CD14-positive monocyte (primary cell): ENCODE measurements at regions not wholly inside any gene's neighbourhood (a gene's known extent, or its start where the extent isn't known, plus 50 kb on each side); places are given as distances from the start of the nearest gene placed in this dataset.

ENCODE experiments used
- DNase-seq, 3 donors: peaks; one replicate each; pipeline ENCODE4 v3.0.0-alpha.2; 2011 to 2022
- H2AFZ ChIP-seq: 2 replicates; pipeline ENCODE4 v1.6.0; 2012; ENCODE audit warnings: mild to moderate bottlenecking, low read depth, low read length, inconsistent platforms; ENCODE audit not compliant: insufficient read depth, poor library complexity, severe bottlenecking
- H3K27ac ChIP-seq, 2 donors: 1 replicate in 1 of 2; 2 replicates in 1 of 2; pipeline ENCODE4 v1.5.1; 2012 to 2013; ENCODE audit warnings: low read length in 2 of 2, control low read depth in 1 of 2, inconsistent platforms in 1 of 2, low read depth in 1 of 2, mild to moderate bottlenecking in 1 of 2
- H3K27me3 ChIP-seq, 2 donors: one replicate each; pipeline versions ENCODE4 v1.6.0 to v1.6.1; 2011 to 2013; ENCODE audit warnings: low read length in 2 of 2; ENCODE audit not compliant: control insufficient read depth in 2 of 2, insufficient read depth in 2 of 2
- H3K36me3 ChIP-seq, 2 donors: replicated peaks in 1 of 2; 1 replicate in 1 of 2; 2 replicates in 1 of 2; pipeline versions ENCODE4 v1.5.1 to v1.6.1; 2012 to 2013; ENCODE audit warnings: low read length in 2 of 2, control low read depth in 1 of 2, inconsistent platforms in 1 of 2, mild to moderate bottlenecking in 1 of 2; ENCODE audit not compliant: insufficient read depth in 2 of 2, control insufficient read depth in 1 of 2
- H3K4me1 ChIP-seq, 2 donors: 1 replicate in 1 of 2; 2 replicates in 1 of 2; pipeline versions ENCODE4 v1.5.1 to v1.6.1; 2012 to 2013; ENCODE audit warnings: low read length in 2 of 2, control low read depth in 1 of 2, inconsistent platforms in 1 of 2, mild to moderate bottlenecking in 1 of 2, moderate library complexity in 1 of 2; ENCODE audit not compliant: insufficient read depth in 2 of 2, control insufficient read depth in 1 of 2
- H3K4me2 ChIP-seq: replicated peaks from 2 replicates; pipeline ENCODE3; 2012; ENCODE audit warnings: low read length, moderate library complexity, mild to moderate bottlenecking; ENCODE audit not compliant: poor library complexity, severe bottlenecking; ENCODE audit errors: extremely low read depth
- H3K4me3 ChIP-seq, 3 experiments: fragments of 200-600 bp in 1 of 3; sonication (generic) in 1 of 3; replicated peaks in 1 of 3; 1 replicate in 2 of 3; 2 replicates in 1 of 3; pipeline ENCODE4 v1.5.1; 2011 to 2013; ENCODE audit warnings: low read length in 3 of 3, mild to moderate bottlenecking in 3 of 3, control low read depth in 2 of 3, low read depth in 2 of 3, inconsistent platforms in 1 of 3, moderate library complexity in 1 of 3
- H3K79me2 ChIP-seq: 2 replicates; pipeline ENCODE4 v1.6.0; 2012; ENCODE audit warnings: mild to moderate bottlenecking, control low read depth, inconsistent platforms, low read length, moderate library complexity; ENCODE audit not compliant: insufficient read depth
- H3K9ac ChIP-seq: 2 replicates; pipeline ENCODE4 v1.6.0; 2017; ENCODE audit warnings: low read length, mild to moderate bottlenecking; ENCODE audit not compliant: insufficient read depth, poor library complexity, severe bottlenecking
- H3K9me3 ChIP-seq, 2 donors: replicated peaks in 1 of 2; 1 replicate in 1 of 2; 2 replicates in 1 of 2; pipeline versions ENCODE4 v1.5.1 to v1.6.1; 2012 to 2013; ENCODE audit warnings: low read length in 2 of 2, control low read depth in 1 of 2; ENCODE audit not compliant: control insufficient read depth in 1 of 2, insufficient read depth in 1 of 2
- H4K20me1 ChIP-seq: 2 replicates; pipeline ENCODE4 v1.6.0; 2012; ENCODE audit warnings: mild to moderate bottlenecking, low read length, control low read depth, moderate library complexity; ENCODE audit not compliant: insufficient read depth
- H3K27ac Mint-ChIP-seq, 7 donors: one replicate each; pipeline ENCODE4 v1.8.0; 2020; ENCODE audit warnings: mild to moderate bottlenecking in 7 of 7, mixed read lengths in 7 of 7, moderate library complexity in 6 of 7, inconsistent platforms in 2 of 7
- H3K27me3 Mint-ChIP-seq, 3 donors: one replicate each; pipeline ENCODE4 v1.8.0; 2021 to 2022; ENCODE audit warnings: low read depth in 3 of 3, mild to moderate bottlenecking in 3 of 3, mixed read lengths in 3 of 3, moderate library complexity in 3 of 3, inconsistent platforms in 1 of 3
- H3K36me3 Mint-ChIP-seq, 2 donors: one replicate each; pipeline ENCODE4 v1.8.0; 2020; ENCODE audit warnings: mixed read lengths in 2 of 2, inconsistent platforms in 1 of 2, mild to moderate bottlenecking in 1 of 2
- H3K4me1 Mint-ChIP-seq: one replicate; pipeline ENCODE4 v1.8.0; 2020; ENCODE audit warnings: mild to moderate bottlenecking, mixed read lengths
- H3K4me3 Mint-ChIP-seq, 2 donors: one replicate each; pipeline ENCODE4 v1.8.0; 2020; ENCODE audit warnings: mild to moderate bottlenecking in 2 of 2, mixed read lengths in 2 of 2, moderate library complexity in 1 of 2
- H3K9me3 Mint-ChIP-seq, 7 donors: one replicate each; pipeline ENCODE4 v1.8.0; 2020 to 2022; ENCODE audit warnings: mixed read lengths in 7 of 7, mild to moderate bottlenecking in 6 of 7, moderate library complexity in 6 of 7, inconsistent platforms in 2 of 7
- WGBS: methylation state at CpG from one replicate; pipeline ENCODE4 v1.1.5; 2013; ENCODE audit warnings: missing lambda C conversion rate; ENCODE audit not compliant: insufficient coverage; 5-methylcytosine and 5-hydroxymethylcytosine counted together
- intact Hi-C, 2 donors: fragments of 100-400 bp; cut with micrococcal nuclease; formaldehyde crosslinking; loops; one replicate each; pipeline versions ENCODE4 v1.15.0 to v1.15.1; 2023
- TF ChIP-seq, protein P1 (sequence below): fragments of 200-600 bp; IDR thresholded peaks from one replicate; pipeline ENCODE4 v1.8.0; 2022; ENCODE audit warnings: antibody characterized with exemption, mild to moderate bottlenecking

DNA sequence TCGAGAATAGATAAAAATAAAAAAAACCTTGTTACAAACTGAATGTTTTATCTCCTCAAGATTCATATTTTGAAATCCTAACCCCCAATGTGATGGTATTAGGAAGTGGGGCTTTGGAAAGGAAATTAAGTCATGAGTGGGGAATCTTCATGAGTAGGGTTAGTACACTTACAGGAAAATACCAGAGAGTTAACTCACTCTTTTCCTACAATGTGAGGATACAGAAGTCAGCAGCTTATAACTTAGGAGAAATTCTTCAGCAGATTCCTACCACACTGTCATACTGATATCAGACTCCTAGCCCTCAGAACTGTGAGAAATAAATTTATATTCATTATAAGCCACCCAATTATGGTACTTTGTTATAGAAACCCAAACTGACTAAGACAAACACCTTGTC is 453.1 kb downstream of the GBE1 start:
- Histone ChIP-seq H3K4me3 (no peak overlapping the region), H3K9me3 (peaks cover 0 to 4% of the 10 kb centered on the region in 2 donors), H3K27me3 (no peaks in the 10 kb centered on the region), H3K36me3 (no peaks in the 10 kb centered on the region), H3K9ac (no peak overlapping the region), H4K20me1 (no peaks in the 10 kb centered on the region), H2AFZ (no peak overlapping the region), H3K4me2 (no peak overlapping the region), H3K27ac (no peak overlapping the region), H3K79me2 (no peaks in the 10 kb centered on the region), H3K4me1 (no peaks in the 10 kb centered on the region)
- no CpG with 5 or more reads among the region's 1 CpG for WGBS
- H3K27ac Mint-ChIP-seq: no peak overlapping the region
- H3K4me1 Mint-ChIP-seq: no peaks in the 10 kb centered on the region
- intact Hi-C loops: no loop called here
- H3K27me3 Mint-ChIP-seq: no peaks in the 10 kb centered on the region
- no peak overlapping the region for H3K4me3 Mint-ChIP-seq
- TF ChIP-seq, protein P1, sequence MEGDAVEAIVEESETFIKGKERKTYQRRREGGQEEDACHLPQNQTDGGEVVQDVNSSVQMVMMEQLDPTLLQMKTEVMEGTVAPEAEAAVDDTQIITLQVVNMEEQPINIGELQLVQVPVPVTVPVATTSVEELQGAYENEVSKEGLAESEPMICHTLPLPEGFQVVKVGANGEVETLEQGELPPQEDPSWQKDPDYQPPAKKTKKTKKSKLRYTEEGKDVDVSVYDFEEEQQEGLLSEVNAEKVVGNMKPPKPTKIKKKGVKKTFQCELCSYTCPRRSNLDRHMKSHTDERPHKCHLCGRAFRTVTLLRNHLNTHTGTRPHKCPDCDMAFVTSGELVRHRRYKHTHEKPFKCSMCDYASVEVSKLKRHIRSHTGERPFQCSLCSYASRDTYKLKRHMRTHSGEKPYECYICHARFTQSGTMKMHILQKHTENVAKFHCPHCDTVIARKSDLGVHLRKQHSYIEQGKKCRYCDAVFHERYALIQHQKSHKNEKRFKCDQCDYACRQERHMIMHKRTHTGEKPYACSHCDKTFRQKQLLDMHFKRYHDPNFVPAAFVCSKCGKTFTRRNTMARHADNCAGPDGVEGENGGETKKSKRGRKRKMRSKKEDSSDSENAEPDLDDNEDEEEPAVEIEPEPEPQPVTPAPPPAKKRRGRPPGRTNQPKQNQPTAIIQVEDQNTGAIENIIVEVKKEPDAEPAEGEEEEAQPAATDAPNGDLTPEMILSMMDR: no peak
- H3K9me3 Mint-ChIP-seq: peaks cover 0 to 4% (median under 1%) of the 10 kb centered on the region in 7 donors
- H3K36me3 Mint-ChIP-seq: no peaks in the 10 kb centered on the region
- DNase-seq: no peak

DNA sequence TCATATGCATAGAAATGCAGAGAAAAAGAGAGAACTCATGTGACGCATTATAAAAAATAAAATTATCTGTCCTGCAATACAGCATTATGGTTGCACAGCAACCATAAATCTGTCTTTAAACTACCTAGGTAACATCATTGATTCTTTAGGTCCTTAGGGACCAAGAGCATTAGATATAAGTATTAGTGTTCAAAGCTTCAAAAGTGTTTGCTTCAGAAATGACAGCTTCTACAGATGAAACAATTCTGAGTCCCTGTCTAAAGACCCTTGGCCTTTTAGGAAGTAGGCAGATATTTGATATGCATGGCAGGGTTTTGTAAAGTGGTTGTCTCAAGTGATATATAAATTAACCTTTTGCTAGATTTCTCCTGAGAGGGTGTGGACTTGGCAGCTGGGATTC is 454.2 kb downstream of the GBE1 start:
- H3K9me3 Mint-ChIP-seq: no peaks in the 10 kb centered on the region
- Histone ChIP-seq H3K79me2 (no peaks in the 10 kb centered on the region), H2AFZ (no peak overlapping the region), H4K20me1 (no peaks in the 10 kb centered on the region), H3K36me3 (no peaks in the 10 kb centered on the region), H3K9me3 (peaks cover 0 to 2% of the 10 kb centered on the region in 2 donors), H3K4me2 (no peak overlapping the region), H3K4me1 (no peaks in the 10 kb centered on the region), H3K4me3 (no peak overlapping the region), H3K27me3 (no peaks in the 10 kb centered on the region), H3K9ac (no peak overlapping the region), H3K27ac (no peak overlapping the region)
- H3K4me3 Mint-ChIP-seq: no peak overlapping the region
- intact Hi-C loops: no loop called here
- no peak overlapping the region for H3K27ac Mint-ChIP-seq
- no CpG with 5 or more reads among the region's 1 CpG for WGBS
- no peaks in the 10 kb centered on the region for H3K36me3 Mint-ChIP-seq
- no peak for DNase-seq
- TF ChIP-seq, protein P1: no peak
- no peaks in the 10 kb centered on the region for H3K27me3 Mint-ChIP-seq
- no peaks in the 10 kb centered on the region for H3K4me1 Mint-ChIP-seq
